ENCODE measurements at regions not wholly inside any gene's neighbourhood (a gene's known extent, or its start where the extent isn't known, plus 50 kb on each side); places are given as distances from the start of the nearest gene placed in this dataset.

- Histone ChIP-seq H3K27ac (ENCODE audit: low read depth, low read length) (no peak overlapping the region), H4K20me1 (ENCODE audit: insufficient read depth, low read length) (no peaks in the 10 kb centered on the region), H3K9me3 (ENCODE audit: insufficient read depth, low read depth, low read length) (peaks cover 5% of the 10 kb centered on the region), H3K9ac (ENCODE audit: low read length) (no peak overlapping the region), H3K79me2 (ENCODE audit: insufficient read depth, low read length) (no peaks in the 10 kb centered on the region), H3K36me3 (ENCODE audit: insufficient read depth, low read length) (no peaks in the 10 kb centered on the region), H3K4me1 (ENCODE audit: insufficient read depth, low read length) (no peaks in the 10 kb centered on the region), H2AFZ (ENCODE audit: low read depth, low read length) (no peak overlapping the region), H3K4me3 (ENCODE audit: insufficient read depth, low read depth, low read length) (no peak overlapping the region), H3K27me3 (ENCODE audit: insufficient read depth, low read length) (no peaks in the 10 kb centered on the region), H3K4me2 (ENCODE audit: low read length) (no peak overlapping the region)
- DNase-seq (ENCODE audit: low read depth) (no peak), FAIRE-seq (no peak)
- TF ChIP-seq EZH2 (IDR thresholded peaks at IDR 0.05; ENCODE audit: insufficient read depth, low read length) (no peak), CTCF (IDR thresholded peaks at IDR 0.05; ENCODE audit: insufficient read depth, low read depth, low read length) (no peak)
- H3K27ac Mint-ChIP-seq (ENCODE audit: unreplicated experiment): no peak overlapping the region
- no peaks in the 10 kb centered on the region for H3K27me3 Mint-ChIP-seq (ENCODE audit: low read depth, unreplicated experiment)
- no peak overlapping the region for H3K4me3 Mint-ChIP-seq (ENCODE audit: unreplicated experiment)
- no peaks in the 10 kb centered on the region for H3K36me3 Mint-ChIP-seq (ENCODE audit: low read depth, unreplicated experiment)
- no peaks in the 10 kb centered on the region for H3K4me1 Mint-ChIP-seq (ENCODE audit: low read depth, unreplicated experiment)
- H3K9me3 Mint-ChIP-seq (ENCODE audit: unreplicated experiment): peaks cover 16% of the 10 kb centered on the region
These were observed 467.6 kb downstream of the RWDD3 start for GRCh38 chr1:95701450-95702173.

GRCh38 chr1:95703046-95703445 lies 469.0 kb downstream of the RWDD3 start:
- no peaks in the 10 kb centered on the region for H3K4me1 Mint-ChIP-seq (ENCODE audit: low read depth, unreplicated experiment)
- Histone ChIP-seq H4K20me1 (ENCODE audit: insufficient read depth, low read length) (no peaks in the 10 kb centered on the region), H3K4me3 (ENCODE audit: insufficient read depth, low read depth, low read length) (no peak overlapping the region), H3K27ac (ENCODE audit: low read depth, low read length) (no peak overlapping the region), H3K9me3 (ENCODE audit: insufficient read depth, low read depth, low read length) (peaks cover 5% of the 10 kb centered on the region), H3K36me3 (ENCODE audit: insufficient read depth, low read length) (no peaks in the 10 kb centered on the region), H3K4me2 (ENCODE audit: low read length) (no peak overlapping the region), H3K4me1 (ENCODE audit: insufficient read depth, low read length) (no peaks in the 10 kb centered on the region), H3K9ac (ENCODE audit: low read length) (no peak overlapping the region), H3K27me3 (ENCODE audit: insufficient read depth, low read length) (no peaks in the 10 kb centered on the region), H2AFZ (ENCODE audit: low read depth, low read length) (no peak overlapping the region), H3K79me2 (ENCODE audit: insufficient read depth, low read length) (no peaks in the 10 kb centered on the region)
- no peak overlapping the region for H3K4me3 Mint-ChIP-seq (ENCODE audit: unreplicated experiment)
- DNase-seq (ENCODE audit: low read depth): no peak
- H3K36me3 Mint-ChIP-seq (ENCODE audit: low read depth, unreplicated experiment): no peaks in the 10 kb centered on the region
- no peak overlapping the region for H3K27ac Mint-ChIP-seq (ENCODE audit: unreplicated experiment)
- H3K27me3 Mint-ChIP-seq (ENCODE audit: low read depth, unreplicated experiment): no peaks in the 10 kb centered on the region
- H3K9me3 Mint-ChIP-seq (ENCODE audit: unreplicated experiment): peaks cover 16% of the 10 kb centered on the region
- FAIRE-seq: no peak
- TF ChIP-seq EZH2 (IDR thresholded peaks at IDR 0.05; ENCODE audit: insufficient read depth, low read length) (no peak), CTCF (IDR thresholded peaks at IDR 0.05; ENCODE audit: insufficient read depth, low read depth, low read length) (no peak)

- Histone ChIP-seq H2AFZ (ENCODE audit: low read depth, low read length) (no peak overlapping the region), H3K79me2 (ENCODE audit: insufficient read depth, low read length) (no peaks in the 10 kb centered on the region), H3K4me3 (ENCODE audit: insufficient read depth, low read depth, low read length) (no peak overlapping the region), H3K27me3 (ENCODE audit: insufficient read depth, low read length) (no peaks in the 10 kb centered on the region), H3K27ac (ENCODE audit: low read depth, low read length) (no peak overlapping the region), H3K4me1 (ENCODE audit: insufficient read depth, low read length) (no peaks in the 10 kb centered on the region), H3K4me2 (ENCODE audit: low read length) (no peak overlapping the region), H3K9ac (ENCODE audit: low read length) (no peak overlapping the region), H4K20me1 (ENCODE audit: insufficient read depth, low read length) (no peaks in the 10 kb centered on the region), H3K9me3 (ENCODE audit: insufficient read depth, low read depth, low read length) (no peaks in the 10 kb centered on the region), H3K36me3 (ENCODE audit: insufficient read depth, low read length) (no peaks in the 10 kb centered on the region)
- Mint-ChIP-seq H3K27ac (ENCODE audit: unreplicated experiment) (no peak overlapping the region), H3K36me3 (ENCODE audit: low read depth, unreplicated experiment) (no peaks in the 10 kb centered on the region), H3K9me3 (ENCODE audit: unreplicated experiment) (no peaks in the 10 kb centered on the region), H3K4me1 (ENCODE audit: low read depth, unreplicated experiment) (peaks cover 2% of the 10 kb centered on the region), H3K4me3 (ENCODE audit: unreplicated experiment) (no peak overlapping the region), H3K27me3 (ENCODE audit: low read depth, unreplicated experiment) (no peaks in the 10 kb centered on the region)
- TF ChIP-seq CTCF (IDR thresholded peaks at IDR 0.05; ENCODE audit: insufficient read depth, low read depth, low read length): no peak
- TF ChIP-seq EZH2 (IDR thresholded peaks at IDR 0.05; ENCODE audit: insufficient read depth, low read length): no peak
- DNase-seq (ENCODE audit: low read depth): no peak
- FAIRE-seq: no peak
These were observed 482.1 kb downstream of the RWDD3 start for GRCh38 chr1:95716097-95716496.

All from astrocyte (in vitro differentiated cells and primary cell).